ENCODE measurements at regions not wholly inside any gene's neighbourhood (a gene's known extent, or its start where the extent isn't known, plus 50 kb on each side); places are given as distances from the start of the nearest gene placed in this dataset.
"Not testable (repeated sequence)": the region's sequence is repeated elsewhere in the genome, so short reads cannot be mapped to it uniquely, and the experiment has no call there.

- no peak for DNase-seq
Measured at GRCh38 chr12:114866331-114866730, 182.4 kb upstream of the TBX3 start.

GRCh38 chr12:114864837-114865551, 181.0 kb upstream of the TBX3 start:
- DNase-seq: no peak

GRCh38 chr12:114863911-114864310, 179.9 kb upstream of the TBX3 start:
- no peak for DNase-seq

GRCh38 chr12:114860969-114861368, 177.0 kb upstream of the TBX3 start:
- no peak for DNase-seq

GRCh38 chr12:114858388-114859146, 174.6 kb upstream of the TBX3 start:
- DNase-seq: no peak

GRCh38 chr12:114855678-114856077, 171.7 kb upstream of the TBX3 start:
- no peak for DNase-seq

GRCh38 chr12:114852976-114853529, 169.1 kb upstream of the TBX3 start:
- DNase-seq: no peak

GRCh38 chr12:114851981-114852380, 168.0 kb upstream of the TBX3 start:
- no peak for DNase-seq

- DNase-seq: no peak
Measured at GRCh38 chr12:114850661-114851275, 166.8 kb upstream of the TBX3 start.

GRCh38 chr12:114848666-114849065, 164.7 kb upstream of the TBX3 start:
- peak; percentile 24 for DNase-seq

GRCh38 chr12:114847441-114848035, 163.6 kb upstream of the TBX3 start:
- DNase-seq: no peak

GRCh38 chr12:114846771-114847170, 162.8 kb upstream of the TBX3 start:
- DNase-seq: no peak

GRCh38 chr12:114841557-114842251, 157.7 kb upstream of the TBX3 start:
- DNase-seq: no peak

GRCh38 chr12:114838480-114838879, 154.5 kb upstream of the TBX3 start:
- DNase-seq: no peak

- DNase-seq: no peak
Measured at GRCh38 chr12:114836609-114837008, 152.6 kb upstream of the TBX3 start.

GRCh38 chr12:114835031-114835430, 151.1 kb upstream of the TBX3 start:
- no peak for DNase-seq

- DNase-seq: no peak
Measured at GRCh38 chr12:114834621-114835020, 150.6 kb upstream of the TBX3 start.

GRCh38 chr12:114829833-114830232, 145.9 kb upstream of the TBX3 start:
- DNase-seq: no peak

GRCh38 chr12:114829244-114829643, 145.3 kb upstream of the TBX3 start:
- not testable (repeated sequence) for DNase-seq

- no peak for DNase-seq
Measured at GRCh38 chr12:114827461-114827860, 143.5 kb upstream of the TBX3 start.

- DNase-seq: no peak
Measured at GRCh38 chr12:114826244-114826643, 142.3 kb upstream of the TBX3 start.

- no peak for DNase-seq
Measured at GRCh38 chr12:114823724-114824123, 139.7 kb upstream of the TBX3 start.

- DNase-seq: no peak
Measured at GRCh38 chr12:114821570-114821969, 137.6 kb upstream of the TBX3 start.

Measured in GOT3 (cell line).